SK-N-SH (cell line): ENCODE measurements at regions not wholly inside any gene's neighbourhood (a gene's known extent, or its start where the extent isn't known, plus 50 kb on each side); places are given as distances from the start of the nearest gene placed in this dataset.

Source experiments
- CTCF ChIA-PET: fragments of 300-600, 350-600 bp; formaldehyde crosslinking; extraction: SDS; loops from one replicate; lab custom pipeline; 2021; lab: Yijun Ruan, JAX
- POLR2A ChIA-PET: fragments of 350-600 bp; sonication (Branson Sonifier 250); formaldehyde crosslinking; extraction: SDS; loops from one replicate; lab custom pipeline; 2020; ENCODE audit warnings: antibody characterized with exemption, inconsistent platforms; lab: Yijun Ruan, JAX
- DNase-seq: peaks from one replicate; pipeline ENCODE4 v3.0.0; 2012
- H2AFZ ChIP-seq: fragments of 200-600 bp; sonication (generic); 2 replicates; pipeline ENCODE4 v1.8.1; 2016; ENCODE audit warnings: antibody characterized with exemption, mild to moderate bottlenecking, low read depth
- H3F3A ChIP-seq: fragments of 200-600 bp; sonication (generic); replicated peaks from 2 replicates; pipeline ENCODE3; 2016; ENCODE audit warnings: antibody characterized with exemption, mild to moderate bottlenecking; ENCODE audit not compliant: insufficient read depth
- H3K27ac ChIP-seq, 2 experiments: fragments of 200-500 bp in 1 of 2; fragments of 200-600 bp in 1 of 2; sonication (Bioruptor generic) in 1 of 2; sonication (generic), shearing (Covaris generic) in 1 of 2; 2 replicates each; pipeline versions ENCODE4 v1.5.1 to v1.6.1; 2014 to 2016; ENCODE audit warnings: low read depth in 2 of 2, inconsistent platforms in 1 of 2, low read length in 1 of 2, mild to moderate bottlenecking in 1 of 2, mixed read lengths in 1 of 2
- H3K27me3 ChIP-seq: fragments of 200-600 bp; sonication (generic), shearing (Covaris generic); 2 replicates; pipeline ENCODE4 v1.6.1; 2016; ENCODE audit warnings: mixed run types; ENCODE audit not compliant: insufficient read depth
- H3K36me3 ChIP-seq, 2 experiments: fragments of 200-500 bp in 1 of 2; fragments of 200-600 bp in 1 of 2; sonication (Bioruptor generic) in 1 of 2; sonication (generic) in 1 of 2; replicated peaks in 1 of 2; 2 replicates each; pipeline versions ENCODE3 to v1.5.1; 2014 to 2016; ENCODE audit warnings: low read length in 1 of 2, mild to moderate bottlenecking in 1 of 2; ENCODE audit not compliant: insufficient read depth in 2 of 2, control insufficient read depth in 1 of 2
- H3K4me1 ChIP-seq, 2 experiments: fragments of 200-500 bp in 1 of 2; fragments of 200-600 bp in 1 of 2; sonication (Bioruptor generic) in 1 of 2; sonication (generic), shearing (Covaris generic) in 1 of 2; 2 replicates each; pipeline versions ENCODE4 v1.5.1 to v1.6.1; 2014 to 2016; ENCODE audit warnings: low read depth in 1 of 2, low read length in 1 of 2, mixed run types in 1 of 2; ENCODE audit not compliant: insufficient read depth in 2 of 2, control insufficient read depth in 1 of 2
- H3K4me2 ChIP-seq: fragments of 200-600 bp; sonication (generic), shearing (Covaris generic); 2 replicates; pipeline ENCODE4 v1.6.1; 2017; ENCODE audit warnings: mixed run types
- H3K4me3 ChIP-seq, 2 experiments: fragments of 200-500 bp in 1 of 2; fragments of 200-600 bp in 1 of 2; sonication (Bioruptor generic) in 1 of 2; sonication (generic), shearing (Covaris generic) in 1 of 2; 2 replicates each; pipeline versions ENCODE4 v1.5.1 to v1.8.1; 2014 to 2016; ENCODE audit warnings: low read depth in 2 of 2, inconsistent platforms in 1 of 2, low read length in 1 of 2, mild to moderate bottlenecking in 1 of 2, mixed read lengths in 1 of 2, moderate library complexity in 1 of 2
- H3K79me2 ChIP-seq: fragments of 200-600 bp; sonication (generic); 2 replicates; pipeline ENCODE4 v1.8.1; 2017; ENCODE audit warnings: mild to moderate bottlenecking; ENCODE audit not compliant: insufficient read depth
- H3K9ac ChIP-seq: fragments of 200-600 bp; sonication (generic); 2 replicates; pipeline ENCODE4 v1.6.1; 2017; ENCODE audit warnings: mixed run types
- H3K9me2 ChIP-seq: fragments of 200-600 bp; sonication (generic); 2 replicates; pipeline ENCODE4 v1.6.1; 2017; ENCODE audit warnings: mixed run types
- H3K9me3 ChIP-seq: fragments of 200-600 bp; sonication (generic); 2 replicates; pipeline ENCODE4 v1.6.1; 2017; ENCODE audit warnings: mixed run types, mild to moderate bottlenecking, moderate library complexity
- H4K20me1 ChIP-seq: fragments of 200-600 bp; sonication (generic); 2 replicates; pipeline ENCODE4 v1.6.1; 2017; ENCODE audit warnings: mild to moderate bottlenecking, mixed run types; ENCODE audit not compliant: insufficient read depth
- CHD2 ChIP-seq: fragments of 150-350 bp; IDR thresholded peaks from 2 replicates; pipeline ENCODE4 v1.6.1; 2018; ENCODE audit warnings: low read length; ENCODE audit not compliant: partially characterized antibody
- EZH2phosphoT487 ChIP-seq: fragments of 200-600 bp; sonication (generic); IDR thresholded peaks from 2 replicates; pipeline ENCODE4 v1.6.1; 2017; ENCODE audit warnings: low read depth, mixed run types, mild to moderate bottlenecking, antibody characterized with exemption, moderate library complexity, borderline replicate concordance
- FOSL2 ChIP-seq: IDR thresholded peaks from 2 replicates; pipeline ENCODE4 v1.4.0; 2012; ENCODE audit warnings: low read depth, mild to moderate bottlenecking, moderate library complexity, borderline replicate concordance
- GABPA ChIP-seq: IDR thresholded peaks from 2 replicates; pipeline ENCODE4 v1.4.0; 2012; ENCODE audit warnings: low read depth, mild to moderate bottlenecking
- GATA2 ChIP-seq: sonication (generic); formaldehyde crosslinking; IDR thresholded peaks from 2 replicates; pipeline ENCODE4 v1.5.0; 2020; ENCODE audit warnings: mild to moderate bottlenecking, missing genetic modification reagents
- MEF2A ChIP-seq: IDR thresholded peaks from 2 replicates; pipeline ENCODE4 v1.4.0; 2012; ENCODE audit warnings: low read depth, borderline replicate concordance
- NRF1 ChIP-seq: IDR thresholded peaks from 2 replicates; pipeline ENCODE4 v1.6.1; 2012; ENCODE audit warnings: low read depth, mild to moderate bottlenecking, low read length
- RCOR1 ChIP-seq: fragments of 150-350 bp; IDR thresholded peaks from 2 replicates; pipeline ENCODE4 v1.6.1; 2017; ENCODE audit warnings: antibody characterized with exemption, low read length
- RFX5 ChIP-seq: IDR thresholded peaks from 2 replicates; pipeline ENCODE4 v1.6.1; 2012; ENCODE audit warnings: mild to moderate bottlenecking, improper control_type of control experiment, low read length
- RXRA ChIP-seq: IDR thresholded peaks from 2 replicates; pipeline ENCODE4 v1.4.0; 2012; ENCODE audit warnings: low read depth, mild to moderate bottlenecking, borderline replicate concordance
- TAF1 ChIP-seq: IDR thresholded peaks from 2 replicates; pipeline ENCODE4 v1.6.1; 2012; ENCODE audit warnings: low read depth, mild to moderate bottlenecking, low read length, moderate library complexity, borderline replicate concordance
- TCF12 ChIP-seq: IDR thresholded peaks from 2 replicates; pipeline ENCODE4 v1.4.0; 2012
- TEAD4 ChIP-seq: IDR thresholded peaks from 2 replicates; pipeline ENCODE4 v1.4.0; 2012; ENCODE audit warnings: mild to moderate bottlenecking, borderline replicate concordance; ENCODE audit not compliant: insufficient read depth
- WGBS: methylation state at CpG from one replicate; pipeline ENCODE4 v1.1.6; 2017; ENCODE audit warnings: low lambda C conversion rate; 5-methylcytosine and 5-hydroxymethylcytosine counted together
- TF ChIP-seq, protein P1 (sequence below): IDR thresholded peaks from 2 replicates; pipeline ENCODE4 v1.4.0; 2012; ENCODE audit warnings: low read depth
- TF ChIP-seq, protein P2 (sequence below): IDR thresholded peaks from 2 replicates; pipeline ENCODE4; 2012
- TF ChIP-seq, protein P3 (sequence below): fragments of 150-350 bp; IDR thresholded peaks from 2 replicates; pipeline ENCODE4 v1.6.1; 2017; ENCODE audit warnings: antibody characterized with exemption, low read length, low read depth, borderline replicate concordance
- TF ChIP-seq, protein P4 (sequence below): fragments of 200-600 bp; sonication (generic); IDR thresholded peaks from 2 replicates; pipeline ENCODE4 v1.6.1; 2017; ENCODE audit warnings: antibody characterized with exemption, mild to moderate bottlenecking, moderate library complexity
- TF ChIP-seq, protein P5 (sequence below): fragments of 150-350 bp; IDR thresholded peaks from 2 replicates; pipeline ENCODE4 v1.6.1; 2016; ENCODE audit warnings: mild to moderate bottlenecking, low read depth, low read length
- TF ChIP-seq, protein P6 (sequence below): IDR thresholded peaks from 2 replicates; pipeline ENCODE4 v1.4.0; 2012; ENCODE audit warnings: low read depth, borderline replicate concordance
- TF ChIP-seq, protein P7 (sequence below): IDR thresholded peaks from 2 replicates; pipeline ENCODE4 v1.6.1; 2012; ENCODE audit warnings: mild to moderate bottlenecking, low read depth, low read length, moderate library complexity

DNA sequence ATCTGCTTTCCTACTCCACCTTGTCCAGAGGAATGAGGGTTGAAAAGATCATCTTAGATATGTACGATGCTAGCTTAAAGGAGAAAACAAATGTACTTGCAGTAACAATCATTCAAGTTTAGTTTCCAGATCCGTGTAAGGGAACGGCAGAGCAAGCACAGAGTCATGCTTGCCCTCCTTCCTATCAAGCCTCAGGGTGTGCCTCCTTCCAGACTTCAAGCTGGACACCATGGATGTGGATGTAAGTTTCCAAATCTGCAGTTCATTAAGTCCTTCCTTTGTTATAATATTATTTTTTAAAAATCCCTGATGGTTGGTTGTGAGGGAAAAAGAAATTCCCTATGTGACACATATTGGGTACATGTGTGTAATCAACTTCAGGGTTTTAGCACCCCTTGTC lies 238.9 kb upstream of the NT5C1B start:
- Histone ChIP-seq H3K27ac (no peak overlapping the region; a peak in 1 of 4 replicates), H2AFZ (no peak overlapping the region), H3K9ac (no peak overlapping the region), H3K4me2 (no peak overlapping the region), H3K4me3 (no peak overlapping the region), H3F3A (peaks cover 20% of the 10 kb centered on the region), H3K79me2 (no peaks in the 10 kb centered on the region), H3K36me3 (no peaks in the 10 kb centered on the region), H3K9me2 (no peaks in the 10 kb centered on the region), H3K4me1 (peaks cover 4 to 30% of the 10 kb centered on the region in 2 experiments), H3K9me3 (no peaks in the 10 kb centered on the region), H4K20me1 (no peaks in the 10 kb centered on the region), H3K27me3 (no peaks in the 10 kb centered on the region)
- WGBS, result 95% methylated on average over 3 of the region's 3 CpGs
- TF ChIP-seq RFX5 (no peak), MEF2A (no peak), TEAD4 (no peak), TCF12 (no peak), GABPA (no peak), RCOR1 (no peak), EZH2phosphoT487 (no peak), GATA2 (CRISPR knock-in tag) (no peak), TAF1 (no peak), RXRA (no peak), NRF1 (no peak), CHD2 (no peak), FOSL2 (no peak)
- TF ChIP-seq, protein P1, sequence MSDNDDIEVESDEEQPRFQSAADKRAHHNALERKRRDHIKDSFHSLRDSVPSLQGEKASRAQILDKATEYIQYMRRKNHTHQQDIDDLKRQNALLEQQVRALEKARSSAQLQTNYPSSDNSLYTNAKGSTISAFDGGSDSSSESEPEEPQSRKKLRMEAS, result no peak
- TF ChIP-seq, protein P2, sequence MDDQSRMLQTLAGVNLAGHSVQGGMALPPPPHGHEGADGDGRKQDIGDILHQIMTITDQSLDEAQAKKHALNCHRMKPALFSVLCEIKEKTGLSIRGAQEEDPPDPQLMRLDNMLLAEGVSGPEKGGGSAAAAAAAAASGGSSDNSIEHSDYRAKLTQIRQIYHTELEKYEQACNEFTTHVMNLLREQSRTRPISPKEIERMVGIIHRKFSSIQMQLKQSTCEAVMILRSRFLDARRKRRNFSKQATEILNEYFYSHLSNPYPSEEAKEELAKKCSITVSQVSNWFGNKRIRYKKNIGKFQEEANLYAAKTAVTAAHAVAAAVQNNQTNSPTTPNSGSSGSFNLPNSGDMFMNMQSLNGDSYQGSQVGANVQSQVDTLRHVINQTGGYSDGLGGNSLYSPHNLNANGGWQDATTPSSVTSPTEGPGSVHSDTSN, result no peak
- TF ChIP-seq, protein P3, sequence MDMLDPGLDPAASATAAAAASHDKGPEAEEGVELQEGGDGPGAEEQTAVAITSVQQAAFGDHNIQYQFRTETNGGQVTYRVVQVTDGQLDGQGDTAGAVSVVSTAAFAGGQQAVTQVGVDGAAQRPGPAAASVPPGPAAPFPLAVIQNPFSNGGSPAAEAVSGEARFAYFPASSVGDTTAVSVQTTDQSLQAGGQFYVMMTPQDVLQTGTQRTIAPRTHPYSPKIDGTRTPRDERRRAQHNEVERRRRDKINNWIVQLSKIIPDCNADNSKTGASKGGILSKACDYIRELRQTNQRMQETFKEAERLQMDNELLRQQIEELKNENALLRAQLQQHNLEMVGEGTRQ, result no peak
- TF ChIP-seq, protein P4, sequence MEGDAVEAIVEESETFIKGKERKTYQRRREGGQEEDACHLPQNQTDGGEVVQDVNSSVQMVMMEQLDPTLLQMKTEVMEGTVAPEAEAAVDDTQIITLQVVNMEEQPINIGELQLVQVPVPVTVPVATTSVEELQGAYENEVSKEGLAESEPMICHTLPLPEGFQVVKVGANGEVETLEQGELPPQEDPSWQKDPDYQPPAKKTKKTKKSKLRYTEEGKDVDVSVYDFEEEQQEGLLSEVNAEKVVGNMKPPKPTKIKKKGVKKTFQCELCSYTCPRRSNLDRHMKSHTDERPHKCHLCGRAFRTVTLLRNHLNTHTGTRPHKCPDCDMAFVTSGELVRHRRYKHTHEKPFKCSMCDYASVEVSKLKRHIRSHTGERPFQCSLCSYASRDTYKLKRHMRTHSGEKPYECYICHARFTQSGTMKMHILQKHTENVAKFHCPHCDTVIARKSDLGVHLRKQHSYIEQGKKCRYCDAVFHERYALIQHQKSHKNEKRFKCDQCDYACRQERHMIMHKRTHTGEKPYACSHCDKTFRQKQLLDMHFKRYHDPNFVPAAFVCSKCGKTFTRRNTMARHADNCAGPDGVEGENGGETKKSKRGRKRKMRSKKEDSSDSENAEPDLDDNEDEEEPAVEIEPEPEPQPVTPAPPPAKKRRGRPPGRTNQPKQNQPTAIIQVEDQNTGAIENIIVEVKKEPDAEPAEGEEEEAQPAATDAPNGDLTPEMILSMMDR, result no peak
- TF ChIP-seq, protein P5, sequence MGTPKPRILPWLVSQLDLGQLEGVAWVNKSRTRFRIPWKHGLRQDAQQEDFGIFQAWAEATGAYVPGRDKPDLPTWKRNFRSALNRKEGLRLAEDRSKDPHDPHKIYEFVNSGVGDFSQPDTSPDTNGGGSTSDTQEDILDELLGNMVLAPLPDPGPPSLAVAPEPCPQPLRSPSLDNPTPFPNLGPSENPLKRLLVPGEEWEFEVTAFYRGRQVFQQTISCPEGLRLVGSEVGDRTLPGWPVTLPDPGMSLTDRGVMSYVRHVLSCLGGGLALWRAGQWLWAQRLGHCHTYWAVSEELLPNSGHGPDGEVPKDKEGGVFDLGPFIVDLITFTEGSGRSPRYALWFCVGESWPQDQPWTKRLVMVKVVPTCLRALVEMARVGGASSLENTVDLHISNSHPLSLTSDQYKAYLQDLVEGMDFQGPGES, result no peak
- TF ChIP-seq, protein P6, sequence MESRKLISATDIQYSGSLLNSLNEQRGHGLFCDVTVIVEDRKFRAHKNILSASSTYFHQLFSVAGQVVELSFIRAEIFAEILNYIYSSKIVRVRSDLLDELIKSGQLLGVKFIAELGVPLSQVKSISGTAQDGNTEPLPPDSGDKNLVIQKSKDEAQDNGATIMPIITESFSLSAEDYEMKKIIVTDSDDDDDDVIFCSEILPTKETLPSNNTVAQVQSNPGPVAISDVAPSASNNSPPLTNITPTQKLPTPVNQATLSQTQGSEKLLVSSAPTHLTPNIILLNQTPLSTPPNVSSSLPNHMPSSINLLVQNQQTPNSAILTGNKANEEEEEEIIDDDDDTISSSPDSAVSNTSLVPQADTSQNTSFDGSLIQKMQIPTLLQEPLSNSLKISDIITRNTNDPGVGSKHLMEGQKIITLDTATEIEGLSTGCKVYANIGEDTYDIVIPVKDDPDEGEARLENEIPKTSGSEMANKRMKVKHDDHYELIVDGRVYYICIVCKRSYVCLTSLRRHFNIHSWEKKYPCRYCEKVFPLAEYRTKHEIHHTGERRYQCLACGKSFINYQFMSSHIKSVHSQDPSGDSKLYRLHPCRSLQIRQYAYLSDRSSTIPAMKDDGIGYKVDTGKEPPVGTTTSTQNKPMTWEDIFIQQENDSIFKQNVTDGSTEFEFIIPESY, result no peak
- TF ChIP-seq, protein P7, sequence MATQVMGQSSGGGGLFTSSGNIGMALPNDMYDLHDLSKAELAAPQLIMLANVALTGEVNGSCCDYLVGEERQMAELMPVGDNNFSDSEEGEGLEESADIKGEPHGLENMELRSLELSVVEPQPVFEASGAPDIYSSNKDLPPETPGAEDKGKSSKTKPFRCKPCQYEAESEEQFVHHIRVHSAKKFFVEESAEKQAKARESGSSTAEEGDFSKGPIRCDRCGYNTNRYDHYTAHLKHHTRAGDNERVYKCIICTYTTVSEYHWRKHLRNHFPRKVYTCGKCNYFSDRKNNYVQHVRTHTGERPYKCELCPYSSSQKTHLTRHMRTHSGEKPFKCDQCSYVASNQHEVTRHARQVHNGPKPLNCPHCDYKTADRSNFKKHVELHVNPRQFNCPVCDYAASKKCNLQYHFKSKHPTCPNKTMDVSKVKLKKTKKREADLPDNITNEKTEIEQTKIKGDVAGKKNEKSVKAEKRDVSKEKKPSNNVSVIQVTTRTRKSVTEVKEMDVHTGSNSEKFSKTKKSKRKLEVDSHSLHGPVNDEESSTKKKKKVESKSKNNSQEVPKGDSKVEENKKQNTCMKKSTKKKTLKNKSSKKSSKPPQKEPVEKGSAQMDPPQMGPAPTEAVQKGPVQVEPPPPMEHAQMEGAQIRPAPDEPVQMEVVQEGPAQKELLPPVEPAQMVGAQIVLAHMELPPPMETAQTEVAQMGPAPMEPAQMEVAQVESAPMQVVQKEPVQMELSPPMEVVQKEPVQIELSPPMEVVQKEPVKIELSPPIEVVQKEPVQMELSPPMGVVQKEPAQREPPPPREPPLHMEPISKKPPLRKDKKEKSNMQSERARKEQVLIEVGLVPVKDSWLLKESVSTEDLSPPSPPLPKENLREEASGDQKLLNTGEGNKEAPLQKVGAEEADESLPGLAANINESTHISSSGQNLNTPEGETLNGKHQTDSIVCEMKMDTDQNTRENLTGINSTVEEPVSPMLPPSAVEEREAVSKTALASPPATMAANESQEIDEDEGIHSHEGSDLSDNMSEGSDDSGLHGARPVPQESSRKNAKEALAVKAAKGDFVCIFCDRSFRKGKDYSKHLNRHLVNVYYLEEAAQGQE, result no peak
- POLR2A ChIA-PET, result no interaction called here
- no peak for DNase-seq
- CTCF ChIA-PET, result interaction anchor here (1.2 to 1.5 kb wide), 5 partner anchors 10 to 78 kb away, joined by 3 to 7 read pairs (median 4); no protein-coding TSS in a partner anchor
